ENCODE measurements at regions not wholly inside any gene's neighbourhood (a gene's known extent, or its start where the extent isn't known, plus 50 kb on each side); places are given as distances from the start of the nearest gene placed in this dataset.

DNA sequence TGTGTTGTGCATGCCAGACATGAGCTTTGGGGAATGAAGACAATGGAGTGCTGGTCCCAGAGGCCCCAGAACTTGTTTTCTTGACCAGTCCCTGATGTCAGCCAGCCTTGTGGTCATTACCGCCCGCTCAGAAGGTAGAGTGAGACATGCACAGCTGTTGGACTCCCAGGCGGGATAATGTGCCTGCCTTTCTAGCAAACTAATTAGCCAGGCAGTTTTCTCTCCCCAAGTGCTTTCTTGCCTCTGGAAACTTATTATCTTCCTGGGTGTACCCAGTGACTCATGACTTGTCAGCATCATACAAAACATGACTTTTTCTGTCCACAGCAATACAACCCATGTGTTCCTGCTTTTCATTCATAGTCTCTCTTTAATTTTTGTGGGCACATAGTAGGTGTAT lies 131.1 kb downstream of the RMI1 start:
- Histone ChIP-seq H2BK15ac (ENCODE audit: low read depth, low read length) (no peak overlapping the region), H4K5ac (ENCODE audit: low read depth, low read length) (no peak overlapping the region), H2AFZ (replicated peaks; ENCODE audit: low read length, poor library complexity) (no peak overlapping the region), H3K79me1 (ENCODE audit: low read depth in 1 of 2, low read length in 2 of 2) (no peaks in the 10 kb centered on the region), H3K27ac (ENCODE audit: insufficient read depth, low read length) (no peak overlapping the region), H3K9ac (ENCODE audit: low read depth, low read length) (no peak overlapping the region), H2BK20ac (ENCODE audit: low read depth, low read length) (no peak overlapping the region), H4K20me1 (ENCODE audit: insufficient read depth, low read length) (no peaks in the 10 kb centered on the region), H2BK120ac (ENCODE audit: low read depth, low read length) (no peak overlapping the region), H2AK9ac (replicated peaks; ENCODE audit: low read depth, low read length, poor library complexity) (no peak overlapping the region), H3K4ac (ENCODE audit: low read depth, low read length) (no peak overlapping the region), H3K56ac (ENCODE audit: extremely low read depth, insufficient read depth, low read length) (no peak overlapping the region), H3K27me3 (ENCODE audit: control insufficient read depth, insufficient read depth, low read length) (peaks cover 8% of the 10 kb centered on the region), H3K36me3 (ENCODE audit: control insufficient read depth, insufficient read depth, low read length) (no peaks in the 10 kb centered on the region), H4K91ac (ENCODE audit: insufficient read depth, low read depth, low read length) (no peak overlapping the region), H2BK5ac (ENCODE audit: low read depth, low read length, poor library complexity, severe bottlenecking) (no peak overlapping the region), H3K14ac (replicated peaks; ENCODE audit: low read depth, low read length) (no peak overlapping the region), H3K23ac (ENCODE audit: low read depth, low read length) (no peak overlapping the region), H3K4me2 (ENCODE audit: low read depth, low read length) (no peak overlapping the region), H3K9me1 (ENCODE audit: insufficient read depth, low read length) (no peaks in the 10 kb centered on the region), H3K18ac (ENCODE audit: low read depth, low read length) (no peak overlapping the region), H4K8ac (ENCODE audit: low read depth in 2 of 2, low read length in 2 of 2) (no peak overlapping the region), H3K4me3 (ENCODE audit: insufficient read depth, low read depth, low read length) (no peak overlapping the region), H3K9me3 (ENCODE audit: control insufficient read depth, insufficient read depth, low read length) (no peaks in the 10 kb centered on the region), H2AK5ac (ENCODE audit: low read depth, low read length) (no peak overlapping the region), H3K4me1 (ENCODE audit: control insufficient read depth, insufficient read depth, low read length) (no peaks in the 10 kb centered on the region)
- BruUV-seq (replicated peaks) = no TSS peak
- 90% methylated on average over 2 of the region's 3 CpGs; no CpG with 5 or more reads in 1 of the 2 experiments for WGBS, 2 experiments (ENCODE audit: extremely low coverage in 2 of 2, insufficient read length in 1 of 2)
- dilution Hi-C loops (cut with HindIII; ENCODE audit: low sequenced_read_pairs, unreplicated experiment) = no loop called here
- CTCF ChIA-PET = no interaction called here
- intact Hi-C loops (cut with micrococcal nuclease) = no loop called here
- POLR2A ChIA-PET (ENCODE audit: unreplicated experiment) = no interaction called here
- no peak for DNase-seq
- in situ Hi-C loops (cut with MboI; ENCODE audit: low sequenced_read_pairs) = no loop called here
- ATAC-seq (ENCODE audit: low read depth) = no peak
- TF ChIP-seq MXI1 (IDR thresholded peaks at IDR 0.05; ENCODE audit: borderline replicate concordance, low read depth, low read length) (no peak), SMC3 (IDR thresholded peaks at IDR 0.05; ENCODE audit: low read depth, low read length) (no peak), ELK1 (IDR thresholded peaks at IDR 0.05; ENCODE audit: borderline replicate concordance, low read depth, low read length) (no peak)
